GM19324 (cell line): ENCODE measurements at regions not wholly inside any gene's neighbourhood (a gene's known extent, or its start where the extent isn't known, plus 50 kb on each side); places are given as distances from the start of the nearest gene placed in this dataset.

Experiments
- ATAC-seq: cut with Tn5 transposase; IDR thresholded peaks from one replicate; pipeline ENCODE4 v1.9.1; 2021; ENCODE audit warnings: mild to moderate bottlenecking, moderate library complexity; ENCODE audit not compliant: unreplicated experiment, low FRiP score

- ATAC-seq = no peak
Measured at GRCh38 chr2:18473241-18474181, 86.9 kb downstream of the RDH14 start.

GRCh38 chr2:18467749-18468360 is 92.6 kb downstream of the RDH14 start:
- no peak for ATAC-seq

GRCh38 chr2:18465979-18466378 is 94.5 kb downstream of the RDH14 start:
- no peak for ATAC-seq

- ATAC-seq = no peak
Measured at GRCh38 chr2:18464913-18465312, 95.5 kb downstream of the RDH14 start.

GRCh38 chr2:18456026-18456425 is 104.4 kb downstream of the RDH14 start:
- no peak for ATAC-seq

- no peak for ATAC-seq
Measured at GRCh38 chr2:18455236-18455862, 105.1 kb downstream of the RDH14 start.

- ATAC-seq = no peak
Measured at GRCh38 chr2:18454692-18455235, 105.7 kb downstream of the RDH14 start.

GRCh38 chr2:18446715-18447114 is 113.7 kb downstream of the RDH14 start:
- ATAC-seq = no peak

- no peak for ATAC-seq
Measured at GRCh38 chr2:18445433-18446320, 114.8 kb downstream of the RDH14 start.

- no peak for ATAC-seq
Measured at GRCh38 chr2:18444806-18445205, 115.6 kb downstream of the RDH14 start.

GRCh38 chr2:18441583-18441982 is 118.9 kb downstream of the RDH14 start:
- ATAC-seq = no peak

- ATAC-seq = no peak
Measured at GRCh38 chr2:18440777-18441176, 119.7 kb downstream of the RDH14 start.

- no peak for ATAC-seq
Measured at GRCh38 chr2:18440141-18440661, 120.3 kb downstream of the RDH14 start.

- ATAC-seq = no peak
Measured at GRCh38 chr2:18439716-18440115, 120.7 kb downstream of the RDH14 start.

GRCh38 chr2:18437909-18438308 is 122.5 kb downstream of the RDH14 start:
- ATAC-seq = no peak

GRCh38 chr2:18436503-18437005 is 123.9 kb downstream of the RDH14 start:
- ATAC-seq = no peak

GRCh38 chr2:18435426-18436037 is 124.9 kb downstream of the RDH14 start:
- ATAC-seq = no peak

GRCh38 chr2:18433872-18434271 is 126.6 kb downstream of the RDH14 start:
- ATAC-seq = no peak

GRCh38 chr2:18432999-18433398 is 127.5 kb downstream of the RDH14 start:
- no peak for ATAC-seq
